Osteoblast (primary cell): ENCODE measurements at regions not wholly inside any gene's neighbourhood (a gene's known extent, or its start where the extent isn't known, plus 50 kb on each side); places are given as distances from the start of the nearest gene placed in this dataset.
A peak's percentile ranks its signal among the peaks of the same experiment; 100 is the strongest.

ENCODE experiments used
- DNase-seq: peaks from one replicate; pipeline ENCODE4 v3.0.0; 2011; ENCODE audit warnings: low spot score, mixed read lengths; ENCODE audit not compliant: insufficient read length; ENCODE audit errors: missing footprints
- H2AFZ ChIP-seq: 2 replicates; pipeline ENCODE4 v1.6.0; 2011; ENCODE audit warnings: mild to moderate bottlenecking, low read length
- H3K27ac ChIP-seq: 2 replicates; pipeline ENCODE4 v1.5.1; 2011; ENCODE audit warnings: mild to moderate bottlenecking, low read depth, low read length, moderate library complexity
- H3K27me3 ChIP-seq: 2 replicates; pipeline ENCODE4 v1.6.0; 2012; ENCODE audit warnings: mild to moderate bottlenecking, control low read depth, inconsistent platforms, low read length, moderate library complexity; ENCODE audit not compliant: insufficient read depth
- H3K36me3 ChIP-seq: 2 replicates; pipeline ENCODE4 v1.5.1; 2011; ENCODE audit warnings: mild to moderate bottlenecking, low read length, control low read depth, moderate library complexity; ENCODE audit not compliant: insufficient read depth
- H3K4me1 ChIP-seq: 2 replicates; pipeline ENCODE4 v1.5.1; 2011; ENCODE audit warnings: mild to moderate bottlenecking, low read length, control low read depth, moderate library complexity; ENCODE audit not compliant: insufficient read depth
- H3K4me2 ChIP-seq: 2 replicates; pipeline ENCODE4 v1.6.0; 2011; ENCODE audit warnings: mild to moderate bottlenecking, low read length; ENCODE audit not compliant: insufficient read depth
- H3K4me3 ChIP-seq: fragments of 200-600 bp; sonication (generic); 3 replicates; pipeline ENCODE4 v1.5.1; 2012; ENCODE audit warnings: mild to moderate bottlenecking, low read length, inconsistent platforms; ENCODE audit not compliant: insufficient read depth
- H3K79me2 ChIP-seq: 2 replicates; pipeline ENCODE4 v1.6.0; 2012; ENCODE audit warnings: mild to moderate bottlenecking, low read length, control low read depth, inconsistent platforms; ENCODE audit not compliant: insufficient read depth
- H3K9me3 ChIP-seq: 2 replicates; pipeline ENCODE4 v1.5.1; 2011; ENCODE audit warnings: low read depth, low read length, control low read depth
- H4K20me1 ChIP-seq: 2 replicates; pipeline ENCODE4 v1.6.0; 2012; ENCODE audit warnings: mild to moderate bottlenecking, low read length, control low read depth; ENCODE audit not compliant: insufficient read depth
- TF ChIP-seq, protein P1 (sequence below): IDR thresholded peaks from 2 replicates; pipeline ENCODE4 v1.5.1; 2011; ENCODE audit warnings: mild to moderate bottlenecking, low read depth, low read length, moderate library complexity; ENCODE audit errors: extremely low read depth

- H3K27ac ChIP-seq = no peak overlapping the region
- TF ChIP-seq, protein P1, sequence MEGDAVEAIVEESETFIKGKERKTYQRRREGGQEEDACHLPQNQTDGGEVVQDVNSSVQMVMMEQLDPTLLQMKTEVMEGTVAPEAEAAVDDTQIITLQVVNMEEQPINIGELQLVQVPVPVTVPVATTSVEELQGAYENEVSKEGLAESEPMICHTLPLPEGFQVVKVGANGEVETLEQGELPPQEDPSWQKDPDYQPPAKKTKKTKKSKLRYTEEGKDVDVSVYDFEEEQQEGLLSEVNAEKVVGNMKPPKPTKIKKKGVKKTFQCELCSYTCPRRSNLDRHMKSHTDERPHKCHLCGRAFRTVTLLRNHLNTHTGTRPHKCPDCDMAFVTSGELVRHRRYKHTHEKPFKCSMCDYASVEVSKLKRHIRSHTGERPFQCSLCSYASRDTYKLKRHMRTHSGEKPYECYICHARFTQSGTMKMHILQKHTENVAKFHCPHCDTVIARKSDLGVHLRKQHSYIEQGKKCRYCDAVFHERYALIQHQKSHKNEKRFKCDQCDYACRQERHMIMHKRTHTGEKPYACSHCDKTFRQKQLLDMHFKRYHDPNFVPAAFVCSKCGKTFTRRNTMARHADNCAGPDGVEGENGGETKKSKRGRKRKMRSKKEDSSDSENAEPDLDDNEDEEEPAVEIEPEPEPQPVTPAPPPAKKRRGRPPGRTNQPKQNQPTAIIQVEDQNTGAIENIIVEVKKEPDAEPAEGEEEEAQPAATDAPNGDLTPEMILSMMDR = no peak
Measured at GRCh38 chr10:27599546-27599945, 95.4 kb downstream of the RAB18 start.

GRCh38 chr10:27600930-27601329 lies 96.8 kb downstream of the RAB18 start:
- H2AFZ ChIP-seq = no peak overlapping the region
- H3K4me1 ChIP-seq = peaks cover 5% of the 10 kb centered on the region
- H4K20me1 ChIP-seq = no peaks in the 10 kb centered on the region
- H3K79me2 ChIP-seq = no peaks in the 10 kb centered on the region
- H3K4me2 ChIP-seq = no peak overlapping the region
- H3K9me3 ChIP-seq = no peaks in the 10 kb centered on the region
- no peak for DNase-seq
- no peak overlapping the region for H3K4me3 ChIP-seq
- H3K27me3 ChIP-seq = no peaks in the 10 kb centered on the region
- TF ChIP-seq, protein P1 = no peak
- no peaks in the 10 kb centered on the region for H3K36me3 ChIP-seq
- no peak overlapping the region for H3K27ac ChIP-seq

More at GRCh38 chr10:27599546-27599945, 95.4 kb downstream of the RAB18 start:
- H3K4me1 ChIP-seq = peaks cover 5% of the 10 kb centered on the region
- H3K4me2 ChIP-seq = no peak overlapping the region
- no peaks in the 10 kb centered on the region for H3K9me3 ChIP-seq
- no peak overlapping the region for H2AFZ ChIP-seq
- H4K20me1 ChIP-seq = no peaks in the 10 kb centered on the region
- H3K4me3 ChIP-seq = no peak overlapping the region
- no peaks in the 10 kb centered on the region for H3K36me3 ChIP-seq
- no peaks in the 10 kb centered on the region for H3K27me3 ChIP-seq
- no peaks in the 10 kb centered on the region for H3K79me2 ChIP-seq
- no peak for DNase-seq

GRCh38 chr10:27601503-27601902 lies 97.4 kb downstream of the RAB18 start:
- peaks cover 5% of the 10 kb centered on the region for H3K4me1 ChIP-seq
- H3K4me2 ChIP-seq = peak overlapping the region; percentile 45
- H3K27ac ChIP-seq = no peak overlapping the region
- H2AFZ ChIP-seq = peak overlapping the region; percentile 69
- no peak overlapping the region for H3K4me3 ChIP-seq
- no peaks in the 10 kb centered on the region for H3K9me3 ChIP-seq
- H3K36me3 ChIP-seq = no peaks in the 10 kb centered on the region
- TF ChIP-seq, protein P1 = no peak
- H4K20me1 ChIP-seq = no peaks in the 10 kb centered on the region
- H3K79me2 ChIP-seq = no peaks in the 10 kb centered on the region
- no peak for DNase-seq
- H3K27me3 ChIP-seq = peaks cover 3% of the 10 kb centered on the region

DNA sequence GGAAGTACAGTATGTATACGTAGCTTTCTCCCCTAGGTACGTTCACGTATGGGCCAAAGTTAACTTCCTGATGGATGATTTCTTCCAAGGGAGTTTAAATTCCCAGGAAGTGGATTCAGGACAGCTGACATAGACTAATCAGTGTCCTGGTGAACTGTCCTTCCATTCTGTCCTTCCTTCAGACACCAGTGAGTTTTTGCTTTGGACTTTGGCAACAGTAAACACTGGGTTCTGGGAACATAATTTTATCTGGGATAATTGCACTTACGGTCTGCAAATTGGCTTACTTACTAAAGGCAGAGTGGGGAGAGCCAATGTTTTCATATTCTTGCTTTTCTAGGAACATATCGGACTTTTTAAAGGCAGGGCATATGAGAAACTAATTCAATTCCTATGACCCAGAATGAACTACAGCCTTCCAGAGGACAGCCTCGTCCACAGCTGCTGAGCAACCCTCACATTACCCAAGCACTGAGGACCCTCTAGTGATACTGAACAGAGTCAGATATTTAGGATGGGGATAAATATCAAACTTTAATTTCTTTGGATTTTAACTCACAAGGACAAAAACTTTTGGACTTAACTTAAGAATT lies 97.9 kb downstream of the RAB18 start:
- Histone ChIP-seq H3K79me2 (no peaks in the 10 kb centered on the region), H3K9me3 (no peaks in the 10 kb centered on the region), H3K27me3 (peaks cover 6% of the 10 kb centered on the region), H3K4me3 (no peak overlapping the region), H3K27ac (no peak overlapping the region), H2AFZ (peak overlapping the region; percentile 69), H3K4me2 (no peak overlapping the region), H3K36me3 (no peaks in the 10 kb centered on the region), H4K20me1 (no peaks in the 10 kb centered on the region), H3K4me1 (peaks cover 5% of the 10 kb centered on the region)
- no peak for DNase-seq
- TF ChIP-seq, protein P1 = no peak
